ENCODE measurements at regions not wholly inside any gene's neighbourhood (a gene's known extent, or its start where the extent isn't known, plus 50 kb on each side); places are given as distances from the start of the nearest gene placed in this dataset.

DNA sequence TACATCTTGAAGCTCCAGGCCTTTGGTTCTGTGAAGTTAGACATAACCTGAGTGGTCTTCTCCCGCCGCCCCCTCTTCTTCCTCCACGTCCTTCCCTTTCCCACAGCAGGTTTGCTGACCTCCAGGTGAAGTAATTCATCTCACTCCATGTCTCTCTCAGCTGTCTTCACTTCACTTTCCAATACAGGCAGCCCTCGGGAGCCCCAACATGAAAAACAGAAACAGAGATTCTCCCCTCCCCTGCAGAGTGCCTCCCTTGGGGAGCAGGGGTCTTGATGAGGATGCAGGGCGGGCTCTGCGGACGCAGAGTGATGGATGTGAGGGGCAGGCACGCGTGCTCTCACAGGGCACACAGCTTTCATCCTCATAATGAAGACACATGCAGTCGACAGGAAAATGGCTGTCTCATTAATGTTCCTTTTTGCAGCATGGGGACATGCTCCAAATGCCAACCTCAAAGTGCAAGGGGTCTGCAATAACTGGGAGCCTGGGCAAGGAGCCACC, 95.6 kb downstream of the GPAM start:
- DNase-seq = no peak

DNA sequence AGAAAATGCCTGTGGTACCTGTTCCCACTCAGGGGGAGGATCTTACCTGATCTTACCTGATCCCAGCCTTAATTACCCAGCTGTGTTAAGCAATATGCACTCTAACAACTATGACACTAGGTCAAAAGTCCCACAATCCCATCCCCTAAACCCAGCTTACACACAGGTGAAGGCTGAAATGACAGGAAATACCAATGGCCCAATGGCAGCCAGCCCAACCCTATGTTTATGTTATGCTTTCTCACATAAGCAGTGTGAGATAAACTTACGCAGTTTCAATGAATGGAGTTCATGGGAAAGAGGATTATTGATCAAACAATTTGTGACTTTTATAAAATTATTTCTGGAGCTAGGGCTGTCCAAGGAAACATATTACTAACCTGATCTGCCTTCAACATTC, 91.9 kb downstream of the GPAM start:
- no peak for DNase-seq

DNA sequence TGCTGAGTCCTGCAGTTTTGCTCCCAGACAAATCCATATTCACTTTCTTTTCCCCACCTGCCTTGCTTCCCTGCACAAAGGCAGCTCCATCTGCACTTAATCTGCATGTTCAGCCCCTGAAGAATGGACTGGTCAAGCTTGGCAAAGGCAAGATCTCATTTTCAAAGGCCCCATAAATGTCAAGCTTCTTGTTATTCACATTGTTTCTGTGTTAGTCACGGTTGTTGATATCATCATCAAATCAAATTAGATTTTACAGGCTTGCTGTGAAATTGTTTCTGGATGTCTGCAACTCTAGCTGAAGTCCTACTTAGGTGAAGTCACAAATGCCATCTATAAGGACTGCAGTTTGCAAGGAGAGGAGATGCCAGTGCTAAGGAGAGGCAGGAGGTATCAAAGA, 91.0 kb downstream of the GPAM start:
- DNase-seq = no peak

DNA sequence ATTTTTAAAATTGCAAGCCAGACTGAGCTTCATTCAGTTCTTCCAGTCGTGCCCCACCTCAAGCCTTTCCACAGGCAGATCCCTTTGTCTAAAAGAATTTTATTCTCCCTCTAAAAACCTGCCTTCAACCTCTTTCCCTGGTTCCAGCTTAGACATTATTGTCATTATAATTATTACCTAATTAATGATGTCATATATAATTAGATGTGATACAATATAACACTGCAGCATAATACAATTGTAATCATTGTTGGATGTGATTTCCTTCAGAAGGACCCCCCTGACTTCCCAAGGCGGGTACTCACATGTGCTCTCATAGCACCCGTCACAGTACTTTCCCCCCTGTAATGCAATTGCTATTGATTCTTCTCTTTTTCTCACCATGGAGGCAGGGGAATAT, 88.6 kb downstream of the GPAM start:
- no peak for DNase-seq

DNA sequence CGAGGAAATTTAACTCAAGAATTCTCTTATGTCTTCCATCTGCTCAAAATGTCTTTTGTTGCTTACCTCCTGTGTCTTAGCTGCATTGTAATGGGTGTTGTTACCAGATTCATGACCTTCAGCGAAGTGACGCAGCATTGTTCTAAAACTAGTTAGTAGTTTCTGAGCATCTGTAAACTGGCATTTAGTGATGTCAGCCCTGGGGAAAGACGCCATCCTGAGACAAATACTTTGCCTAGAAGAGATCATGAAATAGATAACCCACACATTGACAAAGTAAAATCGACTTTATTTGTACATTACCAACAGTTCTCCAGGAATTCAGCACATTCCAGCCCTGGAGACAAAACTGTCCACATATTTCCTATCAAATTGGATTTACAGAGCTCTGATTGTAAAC, 87.8 kb downstream of the GPAM start:
- no peak for DNase-seq

DNA sequence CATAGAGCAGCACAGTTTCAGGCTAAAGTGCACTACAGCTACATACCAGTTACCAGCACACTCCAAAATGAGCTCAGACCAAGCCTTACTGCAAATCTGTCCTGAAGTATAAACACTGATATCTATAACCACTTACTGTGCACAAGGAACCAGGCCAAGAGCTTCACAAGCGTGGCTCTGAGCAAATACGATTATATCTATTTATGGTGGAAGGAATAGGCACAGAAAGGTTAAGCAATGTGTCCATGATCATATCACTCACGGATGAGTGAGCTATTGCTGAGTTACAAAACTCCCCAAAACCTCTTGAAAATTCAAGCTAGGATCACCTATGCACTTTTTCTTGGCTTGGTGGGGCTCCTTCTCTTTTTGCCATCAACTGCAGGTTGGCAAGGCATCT, 84.9 kb downstream of the GPAM start:
- DNase-seq = no peak
